ENCODE measurements at regions not wholly inside any gene's neighbourhood (a gene's known extent, or its start where the extent isn't known, plus 50 kb on each side); places are given as distances from the start of the nearest gene placed in this dataset.

GRCh38 chr9:86662890-86663468 is 284.3 kb downstream of the GAS1 start:
- TF ChIP-seq POLR2AphosphoS5 (IDR thresholded peaks at IDR 0.05; ENCODE audit: low read depth, low read length) (no peak), POLR2A (IDR thresholded peaks at IDR 0.05; ENCODE audit: low read depth, low read length) (no peak), TAF1 (IDR thresholded peaks at IDR 0.05; ENCODE audit: borderline replicate concordance, low read depth, low read length) (no peak)

Measured in GM12892 (cell line).